ENCODE measurements at regions not wholly inside any gene's neighbourhood (a gene's known extent, or its start where the extent isn't known, plus 50 kb on each side); places are given as distances from the start of the nearest gene placed in this dataset.
"Not testable (repeated sequence)": the region's sequence is repeated elsewhere in the genome, so short reads cannot be mapped to it uniquely, and the experiment has no call there.

DNA sequence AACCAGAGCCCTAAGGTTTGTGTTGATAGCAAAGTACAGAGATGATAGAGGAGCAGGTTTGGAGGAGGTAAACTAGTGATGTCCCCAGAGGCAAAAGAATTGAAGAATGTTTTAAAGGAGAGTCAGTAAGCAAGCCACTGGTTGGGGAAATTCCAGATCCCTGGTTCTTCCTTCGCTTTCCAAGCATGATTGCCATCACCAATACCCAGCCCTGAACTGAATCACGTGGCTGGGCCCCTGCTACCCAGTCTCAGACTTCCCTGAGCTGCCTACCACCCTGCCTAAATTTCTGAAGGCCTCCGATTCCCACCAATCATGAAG is 95.3 kb upstream of the FOXN2 start:
- DNase-seq (ENCODE audit: low read depth, low spot score): no peak
- in situ Hi-C loops (cut with HindIII; ENCODE audit: low pct_unique_long_range_greater_than_20kb, low sequenced_read_pairs): no loop called here

DNA sequence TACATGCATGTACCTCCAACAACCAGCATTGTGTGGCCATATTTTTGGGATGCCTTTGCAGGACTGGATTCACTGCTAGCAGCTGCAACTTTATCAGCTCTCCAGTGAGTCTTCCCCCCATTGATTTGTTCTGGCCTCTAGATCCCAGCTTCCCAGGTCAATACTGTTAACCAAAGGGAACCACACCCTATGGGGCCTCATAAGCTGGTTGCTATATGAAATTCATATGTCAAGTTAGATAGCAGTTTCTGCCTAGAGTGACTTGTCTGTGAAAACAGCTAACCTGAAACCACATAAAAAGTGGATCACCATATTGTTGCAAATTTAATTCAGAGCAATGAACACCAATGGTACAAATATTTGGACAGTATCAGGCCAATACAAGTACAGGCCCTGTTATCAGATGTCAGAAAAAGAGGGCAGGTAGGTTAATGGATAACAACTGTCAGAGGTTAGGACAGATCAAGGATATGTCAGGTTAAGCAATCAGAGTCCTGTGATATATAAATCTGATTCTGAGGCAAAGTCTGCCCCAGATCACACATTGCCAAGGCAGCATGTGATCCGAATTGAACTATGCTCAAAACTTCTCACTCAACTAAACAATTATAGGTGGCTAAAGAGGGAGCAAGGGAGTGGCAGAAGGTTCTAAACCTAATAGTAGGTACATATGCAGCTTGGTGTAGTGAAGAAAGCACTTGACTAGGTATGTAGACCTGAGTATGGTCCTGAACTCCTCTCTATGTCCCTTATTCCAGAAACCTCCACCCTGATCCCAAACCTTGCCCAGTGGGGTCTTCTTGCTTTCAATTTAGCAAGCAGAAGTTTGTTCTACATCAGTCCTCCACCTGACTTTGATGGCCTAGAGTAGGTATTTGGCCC is 94.7 kb upstream of the FOXN2 start:
- DNase-seq (ENCODE audit: low read depth, low spot score): no peak
- in situ Hi-C loops (cut with HindIII; ENCODE audit: low pct_unique_long_range_greater_than_20kb, low sequenced_read_pairs): no loop called here

DNA sequence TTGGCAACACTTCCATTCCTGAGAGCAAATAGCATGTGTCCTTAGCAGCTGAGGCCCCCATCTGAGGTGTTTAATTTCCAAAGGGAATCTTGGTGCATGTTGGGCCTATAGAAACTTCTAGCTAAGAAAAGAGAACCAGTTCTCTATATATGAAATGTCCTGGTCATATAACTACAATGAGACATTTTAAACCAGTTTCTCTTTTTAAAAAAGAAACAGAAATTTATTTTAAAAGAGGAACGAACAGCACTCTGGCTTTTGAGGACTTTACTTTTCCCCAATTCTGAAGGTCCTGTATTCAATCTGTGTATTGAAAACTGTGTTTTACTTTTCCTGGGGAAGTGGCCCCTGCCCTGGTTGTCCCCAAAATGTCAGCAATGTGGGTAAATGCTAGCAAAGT is 94.0 kb upstream of the FOXN2 start:
- DNase-seq (ENCODE audit: low read depth, low spot score): no peak
- in situ Hi-C loops (cut with HindIII; ENCODE audit: low pct_unique_long_range_greater_than_20kb, low sequenced_read_pairs): no loop called here

GRCh38 chr2:48221846-48222516 is 92.5 kb upstream of the FOXN2 start:
- no peak for DNase-seq (ENCODE audit: low read depth, low spot score)
- in situ Hi-C loops (cut with HindIII; ENCODE audit: low pct_unique_long_range_greater_than_20kb, low sequenced_read_pairs): no loop called here

DNA sequence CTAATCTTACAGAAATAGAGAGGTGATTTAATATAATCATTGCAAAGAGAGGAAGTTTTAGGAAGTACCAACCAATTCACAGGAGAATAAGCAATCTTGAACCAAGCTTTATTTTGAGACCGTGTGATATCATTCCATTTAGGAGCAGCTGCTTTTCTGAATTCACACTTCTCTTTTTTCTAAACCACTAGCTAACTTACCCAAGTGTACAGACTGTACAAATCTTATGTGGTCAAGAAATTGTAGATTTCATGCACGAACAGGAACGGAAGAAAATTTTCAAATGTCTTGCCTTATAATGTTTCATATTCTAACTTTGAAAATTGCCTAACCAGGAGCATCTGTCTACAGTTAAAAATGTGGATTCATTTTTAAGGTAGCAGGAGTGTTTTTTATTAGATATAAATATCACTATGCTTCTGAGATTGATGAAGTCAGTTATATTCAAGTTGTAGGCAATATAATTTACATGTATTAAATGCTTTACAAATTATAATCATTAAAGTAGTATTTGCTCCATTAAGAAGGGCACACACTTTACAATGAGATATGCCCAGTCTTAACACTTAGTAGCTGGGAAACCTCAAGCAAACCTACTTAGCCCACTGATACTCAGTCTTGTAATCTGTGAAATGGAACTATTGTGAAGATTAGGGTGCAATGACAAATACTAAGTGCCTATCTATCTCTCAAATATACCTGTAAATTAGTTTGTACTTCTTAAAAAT is 86.7 kb upstream of the FOXN2 start:
- no peak for DNase-seq (ENCODE audit: low read depth, low spot score)
- in situ Hi-C loops (cut with HindIII; ENCODE audit: low pct_unique_long_range_greater_than_20kb, low sequenced_read_pairs): no loop called here

GRCh38 chr2:48228345-48228684 is 86.2 kb upstream of the FOXN2 start:
- in situ Hi-C loops (cut with HindIII; ENCODE audit: low pct_unique_long_range_greater_than_20kb, low sequenced_read_pairs): no loop called here
- DNase-seq (ENCODE audit: low read depth, low spot score): no peak

DNA sequence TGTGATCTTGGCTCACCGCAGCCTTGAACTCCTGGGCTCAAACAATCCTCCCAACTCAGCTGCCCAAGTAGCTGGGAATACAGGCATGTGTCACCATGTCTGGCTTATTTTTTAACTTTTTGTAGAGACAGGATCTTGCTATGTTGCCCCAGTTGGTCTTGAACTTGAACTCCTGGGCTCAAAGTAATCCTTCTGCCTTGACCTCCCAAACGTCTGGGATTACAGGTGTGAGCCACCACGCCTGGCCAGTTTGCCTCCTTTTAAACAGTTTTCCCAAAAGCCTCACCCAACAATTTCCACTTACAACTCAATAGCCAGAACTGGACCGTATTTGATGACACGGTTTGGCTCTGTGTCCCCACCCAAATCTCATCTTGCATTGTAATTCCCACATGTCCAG is 85.4 kb upstream of the FOXN2 start:
- in situ Hi-C loops (cut with HindIII; ENCODE audit: low pct_unique_long_range_greater_than_20kb, low sequenced_read_pairs): no loop called here
- no peak for DNase-seq (ENCODE audit: low read depth, low spot score)

- in situ Hi-C loops (cut with HindIII; ENCODE audit: low pct_unique_long_range_greater_than_20kb, low sequenced_read_pairs): no loop called here
- no peak for DNase-seq (ENCODE audit: low read depth, low spot score)
Measured at GRCh38 chr2:48230834-48231233, 83.6 kb upstream of the FOXN2 start.

- in situ Hi-C loops (cut with HindIII; ENCODE audit: low pct_unique_long_range_greater_than_20kb, low sequenced_read_pairs): no loop called here
Measured at GRCh38 chr2:48232351-48232750, 82.1 kb upstream of the FOXN2 start.

DNA sequence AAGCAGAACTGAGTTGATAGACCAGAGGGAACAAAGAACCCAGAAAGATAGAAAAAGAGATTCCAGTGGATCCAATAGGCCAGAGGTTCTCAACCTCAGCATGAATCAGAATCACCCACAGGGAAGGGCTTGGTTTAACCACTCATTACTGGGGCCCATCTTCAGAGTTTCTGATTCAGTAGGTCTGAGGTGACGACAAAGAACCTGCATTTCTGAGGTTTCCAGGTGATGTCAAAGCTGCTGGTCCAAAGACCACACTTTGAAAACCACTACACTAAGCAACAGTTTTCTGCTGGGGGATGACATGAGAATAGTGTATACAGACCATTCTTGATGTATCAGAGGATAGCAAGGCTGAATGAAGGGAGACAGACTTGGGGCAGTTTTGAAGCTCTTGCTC is 81.5 kb upstream of the FOXN2 start:
- DNase-seq (ENCODE audit: low read depth, low spot score): no peak
- in situ Hi-C loops (cut with HindIII; ENCODE audit: low pct_unique_long_range_greater_than_20kb, low sequenced_read_pairs): no loop called here

More at GRCh38 chr2:48232351-48232750, 82.1 kb upstream of the FOXN2 start:
- DNase-seq (ENCODE audit: low read depth, low spot score): no peak

GRCh38 chr2:48233824-48234223 is 80.7 kb upstream of the FOXN2 start:
- in situ Hi-C loops (cut with HindIII; ENCODE audit: low pct_unique_long_range_greater_than_20kb, low sequenced_read_pairs); DNase-seq (ENCODE audit: low read depth, low spot score): not testable (repeated sequence)

- in situ Hi-C loops (cut with HindIII; ENCODE audit: low pct_unique_long_range_greater_than_20kb, low sequenced_read_pairs): no loop called here
- DNase-seq (ENCODE audit: low read depth, low spot score): no peak
Measured at GRCh38 chr2:48235076-48235475, 79.4 kb upstream of the FOXN2 start.

GRCh38 chr2:48238381-48238780 is 76.1 kb upstream of the FOXN2 start:
- in situ Hi-C loops (cut with HindIII; ENCODE audit: low pct_unique_long_range_greater_than_20kb, low sequenced_read_pairs): no loop called here
- no peak for DNase-seq (ENCODE audit: low read depth, low spot score)

DNA sequence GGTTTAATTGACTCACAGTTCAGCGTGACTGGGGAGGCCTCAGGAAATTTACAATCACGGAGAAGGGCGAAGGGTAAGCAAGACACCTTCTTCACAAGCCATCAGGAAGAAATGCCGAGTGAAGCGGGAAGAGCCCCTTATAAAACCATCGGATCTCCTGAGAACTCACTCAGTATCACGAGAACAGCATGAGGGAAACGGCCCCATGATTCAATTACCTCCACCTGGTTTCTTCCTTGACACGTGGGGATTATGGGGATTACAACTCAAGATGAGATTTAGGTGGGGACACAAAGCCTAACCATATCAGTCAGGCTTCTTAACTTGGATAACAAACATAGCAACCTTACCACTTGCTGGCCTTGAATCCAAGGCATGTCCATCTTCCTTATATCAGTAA is 73.6 kb upstream of the FOXN2 start:
- no peak for DNase-seq (ENCODE audit: low read depth, low spot score)
- in situ Hi-C loops (cut with HindIII; ENCODE audit: low pct_unique_long_range_greater_than_20kb, low sequenced_read_pairs): no loop called here

- DNase-seq (ENCODE audit: low read depth, low spot score): no peak
- in situ Hi-C loops (cut with HindIII; ENCODE audit: low pct_unique_long_range_greater_than_20kb, low sequenced_read_pairs): no loop called here
Measured at GRCh38 chr2:48247206-48247605, 67.3 kb upstream of the FOXN2 start.

- in situ Hi-C loops (cut with HindIII; ENCODE audit: low pct_unique_long_range_greater_than_20kb, low sequenced_read_pairs): no loop called here
- DNase-seq (ENCODE audit: low read depth, low spot score): peak; percentile 8
Measured at GRCh38 chr2:48248251-48248933, 66.1 kb upstream of the FOXN2 start.

DNA sequence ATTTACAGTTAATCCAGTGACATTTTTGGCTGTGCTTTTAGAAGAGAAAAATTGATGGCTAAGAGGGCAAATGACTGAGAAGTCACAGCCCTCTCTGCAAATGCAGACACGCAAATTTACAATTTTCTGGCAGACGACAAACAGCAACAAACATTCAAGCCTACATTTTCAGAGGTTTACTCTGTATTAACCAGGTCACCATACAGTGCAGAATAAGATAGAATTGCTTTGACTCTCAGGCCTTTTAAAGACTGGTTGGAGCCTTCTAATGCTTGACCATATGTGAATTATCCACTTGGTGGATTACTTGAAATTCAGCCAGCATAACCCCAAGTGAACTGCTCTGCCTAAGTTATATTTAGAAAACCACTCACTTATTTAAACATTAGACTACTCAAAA is 65.5 kb upstream of the FOXN2 start:
- in situ Hi-C loops (cut with HindIII; ENCODE audit: low pct_unique_long_range_greater_than_20kb, low sequenced_read_pairs): no loop called here
- no peak for DNase-seq (ENCODE audit: low read depth, low spot score)
